ENCODE measurements at regions not wholly inside any gene's neighbourhood (a gene's known extent, or its start where the extent isn't known, plus 50 kb on each side); places are given as distances from the start of the nearest gene placed in this dataset.

DNA sequence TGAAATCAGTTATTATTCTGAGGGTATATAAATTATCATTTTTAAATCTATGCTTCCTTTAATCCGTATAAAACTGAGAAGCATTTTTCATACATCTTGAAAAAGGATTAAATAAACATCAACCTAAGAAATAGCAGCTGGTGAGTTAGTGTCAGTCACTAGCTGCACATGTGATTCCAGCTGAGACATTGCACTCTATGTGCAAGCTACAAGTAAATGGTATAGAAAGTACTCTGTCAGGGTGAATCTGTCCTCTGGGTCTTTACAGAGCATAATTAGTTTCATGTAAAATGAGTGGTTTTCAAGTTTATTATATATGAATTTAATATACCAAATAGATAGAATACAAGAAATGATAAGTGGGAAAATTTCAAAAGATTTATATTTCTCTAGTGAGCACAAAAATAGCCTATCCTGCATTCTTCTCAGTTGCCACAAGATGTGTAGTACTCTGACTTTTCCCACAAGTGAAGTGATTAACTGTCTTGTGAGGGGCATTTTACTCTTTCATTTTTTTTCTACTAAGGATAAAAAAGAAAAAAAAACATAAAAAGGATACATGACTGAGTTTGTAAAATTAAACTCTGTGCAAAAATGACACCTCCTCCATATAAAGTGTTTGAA, 1372.1 kb downstream of the PCDH9 start:
- H4K91ac ChIP-seq (ENCODE audit: insufficient read depth, low read depth, low read length): no peak overlapping the region
- POLR2A ChIA-PET (ENCODE audit: unreplicated experiment): no interaction called here
- no peak overlapping the region for H2AFZ ChIP-seq (replicated peaks; ENCODE audit: low read length, poor library complexity)
- H3K36me3 ChIP-seq (ENCODE audit: control insufficient read depth, insufficient read depth, low read length): no peaks in the 10 kb centered on the region
- H3K23ac ChIP-seq (ENCODE audit: low read depth, low read length): no peak overlapping the region
- CTCF ChIA-PET: interaction anchor here (0.5 kb wide), 1 partner anchor 753 kb away, joined by 3 read pairs; no protein-coding TSS in a partner anchor
- H4K20me1 ChIP-seq (ENCODE audit: insufficient read depth, low read length): no peaks in the 10 kb centered on the region
- H2AK9ac ChIP-seq (replicated peaks; ENCODE audit: low read depth, low read length, poor library complexity): no peak overlapping the region
- no peak for TF ChIP-seq RAD21 (IDR thresholded peaks at IDR 0.05; ENCODE audit: low read length)
- TF ChIP-seq POLR2A (IDR thresholded peaks at IDR 0.05; ENCODE audit: low read depth, low read length): no peak
- no peak for TF ChIP-seq SMC3 (IDR thresholded peaks at IDR 0.05; ENCODE audit: low read depth, low read length)
- no peak for TF ChIP-seq FOS (IDR thresholded peaks at IDR 0.05; ENCODE audit: low read depth, low read length)
- TF ChIP-seq, protein P1, sequence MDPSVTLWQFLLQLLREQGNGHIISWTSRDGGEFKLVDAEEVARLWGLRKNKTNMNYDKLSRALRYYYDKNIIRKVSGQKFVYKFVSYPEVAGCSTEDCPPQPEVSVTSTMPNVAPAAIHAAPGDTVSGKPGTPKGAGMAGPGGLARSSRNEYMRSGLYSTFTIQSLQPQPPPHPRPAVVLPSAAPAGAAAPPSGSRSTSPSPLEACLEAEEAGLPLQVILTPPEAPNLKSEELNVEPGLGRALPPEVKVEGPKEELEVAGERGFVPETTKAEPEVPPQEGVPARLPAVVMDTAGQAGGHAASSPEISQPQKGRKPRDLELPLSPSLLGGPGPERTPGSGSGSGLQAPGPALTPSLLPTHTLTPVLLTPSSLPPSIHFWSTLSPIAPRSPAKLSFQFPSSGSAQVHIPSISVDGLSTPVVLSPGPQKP (IDR thresholded peaks at IDR 0.05; ENCODE audit: borderline replicate concordance, low read depth, low read length): no peak
- TF ChIP-seq MXI1 (IDR thresholded peaks at IDR 0.05; ENCODE audit: borderline replicate concordance, low read depth, low read length): no peak
- TF ChIP-seq CEBPB (IDR thresholded peaks at IDR 0.05; ENCODE audit: low read depth, low read length): no peak
- TF ChIP-seq, protein P2, sequence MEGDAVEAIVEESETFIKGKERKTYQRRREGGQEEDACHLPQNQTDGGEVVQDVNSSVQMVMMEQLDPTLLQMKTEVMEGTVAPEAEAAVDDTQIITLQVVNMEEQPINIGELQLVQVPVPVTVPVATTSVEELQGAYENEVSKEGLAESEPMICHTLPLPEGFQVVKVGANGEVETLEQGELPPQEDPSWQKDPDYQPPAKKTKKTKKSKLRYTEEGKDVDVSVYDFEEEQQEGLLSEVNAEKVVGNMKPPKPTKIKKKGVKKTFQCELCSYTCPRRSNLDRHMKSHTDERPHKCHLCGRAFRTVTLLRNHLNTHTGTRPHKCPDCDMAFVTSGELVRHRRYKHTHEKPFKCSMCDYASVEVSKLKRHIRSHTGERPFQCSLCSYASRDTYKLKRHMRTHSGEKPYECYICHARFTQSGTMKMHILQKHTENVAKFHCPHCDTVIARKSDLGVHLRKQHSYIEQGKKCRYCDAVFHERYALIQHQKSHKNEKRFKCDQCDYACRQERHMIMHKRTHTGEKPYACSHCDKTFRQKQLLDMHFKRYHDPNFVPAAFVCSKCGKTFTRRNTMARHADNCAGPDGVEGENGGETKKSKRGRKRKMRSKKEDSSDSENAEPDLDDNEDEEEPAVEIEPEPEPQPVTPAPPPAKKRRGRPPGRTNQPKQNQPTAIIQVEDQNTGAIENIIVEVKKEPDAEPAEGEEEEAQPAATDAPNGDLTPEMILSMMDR (conservative IDR thresholded peaks at IDR 0.05; ENCODE audit: low read depth, low read length): no peak
- TF ChIP-seq RFX5 (IDR thresholded peaks at IDR 0.05; ENCODE audit: low read depth, low read length): no peak
- TF ChIP-seq MAZ (IDR thresholded peaks at IDR 0.05; ENCODE audit: borderline replicate concordance, low read depth, low read length): no peak
- TF ChIP-seq, protein P3, sequence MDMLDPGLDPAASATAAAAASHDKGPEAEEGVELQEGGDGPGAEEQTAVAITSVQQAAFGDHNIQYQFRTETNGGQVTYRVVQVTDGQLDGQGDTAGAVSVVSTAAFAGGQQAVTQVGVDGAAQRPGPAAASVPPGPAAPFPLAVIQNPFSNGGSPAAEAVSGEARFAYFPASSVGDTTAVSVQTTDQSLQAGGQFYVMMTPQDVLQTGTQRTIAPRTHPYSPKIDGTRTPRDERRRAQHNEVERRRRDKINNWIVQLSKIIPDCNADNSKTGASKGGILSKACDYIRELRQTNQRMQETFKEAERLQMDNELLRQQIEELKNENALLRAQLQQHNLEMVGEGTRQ (IDR thresholded peaks at IDR 0.05; ENCODE audit: low read depth, low read length): no peak
- no peak for TF ChIP-seq BHLHE40 (IDR thresholded peaks at IDR 0.05; ENCODE audit: low read depth, low read length)
- TF ChIP-seq CHD1 (IDR thresholded peaks at IDR 0.05; ENCODE audit: low read depth, low read length): no peak
- TF ChIP-seq RCOR1 (IDR thresholded peaks at IDR 0.05; ENCODE audit: insufficient replicate concordance, low read length): no peak
- TF ChIP-seq NFE2L2 (IDR thresholded peaks at IDR 0.05; ENCODE audit: low read depth, low read length): no peak
- TF ChIP-seq MAFK (IDR thresholded peaks at IDR 0.05; ENCODE audit: low read depth, low read length): no peak
- no peak for DNase-seq
- no peak for ATAC-seq (ENCODE audit: low read depth)
- no peaks in the 10 kb centered on the region for H3K9me3 ChIP-seq (ENCODE audit: control insufficient read depth, insufficient read depth, low read length)
- H3K14ac ChIP-seq (replicated peaks; ENCODE audit: low read depth, low read length): no peak overlapping the region
- no peak overlapping the region for H2BK15ac ChIP-seq (ENCODE audit: low read depth, low read length)
- no peaks in the 10 kb centered on the region for H3K9me1 ChIP-seq (ENCODE audit: insufficient read depth, low read length)
- H2BK5ac ChIP-seq (ENCODE audit: low read depth, low read length, poor library complexity, severe bottlenecking): no peak overlapping the region
- no peak overlapping the region for H3K56ac ChIP-seq (ENCODE audit: extremely low read depth, insufficient read depth, low read length)
- no peak overlapping the region for H3K27ac ChIP-seq (ENCODE audit: insufficient read depth, low read length)
- BruUV-seq (replicated peaks): no TSS peak
- no peak overlapping the region for H3K4me2 ChIP-seq (ENCODE audit: low read depth, low read length)
- H2BK20ac ChIP-seq (ENCODE audit: low read depth, low read length): no peak overlapping the region
- H3K4ac ChIP-seq (ENCODE audit: low read depth, low read length): no peak overlapping the region
- WGBS, 2 experiments (ENCODE audit: extremely low coverage in 2 of 2, insufficient read length in 1 of 2): no CpG with 5 or more reads among the region's 1 CpG
- no peak overlapping the region for H3K4me3 ChIP-seq (ENCODE audit: insufficient read depth, low read depth, low read length)
- dilution Hi-C loops (cut with HindIII; ENCODE audit: low sequenced_read_pairs, unreplicated experiment): no loop called here
- no peak overlapping the region for H4K8ac ChIP-seq (ENCODE audit: low read depth in 2 of 2, low read length in 2 of 2)
- in situ Hi-C loops (cut with MboI; ENCODE audit: low sequenced_read_pairs): no loop called here
- H4K5ac ChIP-seq (ENCODE audit: low read depth, low read length): no peak overlapping the region
- H3K18ac ChIP-seq (ENCODE audit: low read depth, low read length): no peak overlapping the region
- H3K79me1 ChIP-seq (ENCODE audit: low read depth in 1 of 2, low read length in 2 of 2): no peaks in the 10 kb centered on the region
- no peak overlapping the region for H2BK120ac ChIP-seq (ENCODE audit: low read depth, low read length)
- H3K9ac ChIP-seq (ENCODE audit: low read depth, low read length): no peak overlapping the region
- no peaks in the 10 kb centered on the region for H3K27me3 ChIP-seq (ENCODE audit: control insufficient read depth, insufficient read depth, low read length)
- intact Hi-C loops (cut with micrococcal nuclease): loop anchor here (2.0 kb wide), 1 partner anchor 199 kb away; no protein-coding TSS in a partner anchor
- H3K4me1 ChIP-seq (ENCODE audit: control insufficient read depth, insufficient read depth, low read length): no peaks in the 10 kb centered on the region
- no peak overlapping the region for H2AK5ac ChIP-seq (ENCODE audit: low read depth, low read length)
